A549 (cell line): ENCODE measurements at regions not wholly inside any gene's neighbourhood (a gene's known extent, or its start where the extent isn't known, plus 50 kb on each side); places are given as distances from the start of the nearest gene placed in this dataset.

Experiments used
- ATAC-seq, 2 experiments: fragments of 200-7000 bp in 1 of 2; fragments of >200 bp in 1 of 2; cut with Nextera tagmentation in 1 of 2; cut with Tn5 transposase in 1 of 2; 3 replicates each; pipeline versions ENCODE4 v1.8.0 to v1.9.1; 2018 to 2020; ENCODE audit warnings: mild to moderate bottlenecking in 1 of 2, moderate library complexity in 1 of 2
- CTCF ChIA-PET: fragments of 300-600 bp; sonication (Branson Sonifier 250); formaldehyde crosslinking; extraction: SDS; loops from one replicate; lab custom pipeline; 2021; ENCODE audit warnings: antibody characterized with exemption, inconsistent platforms; lab: Yijun Ruan, JAX
- POLR2A ChIA-PET: fragments of 350-600 bp; formaldehyde crosslinking; extraction: SDS; loops from one replicate; lab custom pipeline; 2021; ENCODE audit warnings: antibody characterized with exemption, inconsistent platforms; lab: Yijun Ruan, JAX
- DNase-seq, 2 experiments: peaks; one replicate each; pipeline versions ENCODE4 v3.0.0 to v3.0.0-alpha.2; 2011 to 2016; ENCODE audit warnings: low read depth in 1 of 2, low spot score in 1 of 2
- FAIRE-seq: peaks from 2 replicates; lab custom pipeline; 2011; peaks lifted over from hg19 to GRCh38; lab: Jason Lieb, UNC
- H3K27ac ChIP-seq, 2 experiments: fragments of >200 bp; sonication (Bioruptor Twin); formaldehyde crosslinking; 3 replicates each; pipeline ENCODE4 v1.5.1; 2016 to 2017
- H3K4me1 ChIP-seq: fragments of >200 bp; sonication (Bioruptor Twin); formaldehyde crosslinking; 3 replicates; pipeline ENCODE4 v1.6.1; 2016
- H3K4me2 ChIP-seq: fragments of >200 bp; sonication (Bioruptor Twin); formaldehyde crosslinking; 3 replicates; pipeline ENCODE4 v1.6.1; 2016
- H3K4me3 ChIP-seq: fragments of >200 bp; sonication (Bioruptor Twin); formaldehyde crosslinking; 3 replicates; pipeline ENCODE4 v1.5.1; 2016
- H3K9me3 ChIP-seq: fragments of >200 bp; sonication (Bioruptor Twin); formaldehyde crosslinking; 3 replicates; pipeline ENCODE4 v1.6.1; 2016
- CBX2 ChIP-seq: fragments of 200-600 bp; sonication (generic); IDR thresholded peaks from 2 replicates; pipeline ENCODE4 v1.6.1; 2016; ENCODE audit warnings: low read depth, mild to moderate bottlenecking, borderline replicate concordance
- CEBPB ChIP-seq, 2 experiments: fragments of >200 bp in 1 of 2; sonication (Bioruptor Twin) in 1 of 2; formaldehyde crosslinking in 1 of 2; IDR thresholded peaks; 2 replicates each; pipeline ENCODE4 v1.6.1; 2012 to 2016
- CHD2 ChIP-seq: fragments of 150-350 bp; IDR thresholded peaks from 2 replicates; pipeline ENCODE4 v1.6.1; 2014; ENCODE audit warnings: low read length; ENCODE audit not compliant: partially characterized antibody
- CHD4 ChIP-seq: fragments of 200-600 bp; sonication (generic); IDR thresholded peaks from 2 replicates; pipeline ENCODE4 v1.6.1; 2016; ENCODE audit warnings: antibody characterized with exemption, mild to moderate bottlenecking, borderline replicate concordance
- EHF ChIP-seq: fragments of 250-450 bp; sonication (Bioruptor Pico); IDR thresholded peaks from 2 replicates; pipeline ENCODE4 v1.5.0; 2020; ENCODE audit warnings: mild to moderate bottlenecking
- FOSB ChIP-seq: fragments of 250-450 bp; sonication (Bioruptor Pico); IDR thresholded peaks from 2 replicates; pipeline ENCODE4 v1.5.0; 2020; ENCODE audit warnings: mild to moderate bottlenecking, moderate library complexity
- HEYL ChIP-seq: fragments of 250-450 bp; sonication (Bioruptor Pico); IDR thresholded peaks from 2 replicates; pipeline ENCODE4 v1.8.0; 2021; ENCODE audit warnings: mild to moderate bottlenecking, moderate library complexity
- KDM5A ChIP-seq: fragments of 200-600 bp; sonication (generic); IDR thresholded peaks from 2 replicates; pipeline ENCODE4 v1.6.1; 2016; ENCODE audit warnings: antibody characterized with exemption, mild to moderate bottlenecking
- NFE2L2 ChIP-seq: fragments of 150-350 bp; conservative IDR thresholded peaks from 2 replicates; pipeline ENCODE4 v1.6.1; 2014; ENCODE audit warnings: low read length
- NPAS2 ChIP-seq: fragments of 250-450 bp; sonication (Bioruptor Pico); IDR thresholded peaks from 2 replicates; pipeline ENCODE4 v1.8.0; 2022; ENCODE audit warnings: mild to moderate bottlenecking, moderate library complexity, borderline replicate concordance
- NR3C1 ChIP-seq: fragments of >200 bp; sonication (Bioruptor Twin); formaldehyde crosslinking; IDR thresholded peaks from 3 replicates; pipeline ENCODE4 v1.6.1; 2017
- POLR2AphosphoS2 ChIP-seq: conservative IDR thresholded peaks from 2 replicates; pipeline ENCODE4 v1.6.1; 2012; ENCODE audit warnings: low read length, improper control_type of control experiment, inconsistent platforms
- RARB ChIP-seq: fragments of 250-450 bp; sonication (Bioruptor Pico); IDR thresholded peaks from 2 replicates; pipeline ENCODE4 v1.8.0; 2021; ENCODE audit warnings: mild to moderate bottlenecking, moderate library complexity
- RFX5 ChIP-seq: fragments of 450-650 bp; IDR thresholded peaks from 2 replicates; pipeline ENCODE4 v1.7.1; 2014; ENCODE audit warnings: antibody characterized with exemption, mild to moderate bottlenecking, moderate library complexity
- SMC3 ChIP-seq: fragments of >200 bp; sonication (Bioruptor Twin); formaldehyde crosslinking; IDR thresholded peaks from 3 replicates; pipeline ENCODE4 v1.6.1; 2018; ENCODE audit warnings: inconsistent platforms
- TFCP2L1 ChIP-seq: fragments of 250-450 bp; sonication (Bioruptor Pico); IDR thresholded peaks from 2 replicates; pipeline ENCODE4 v1.5.0; 2021; ENCODE audit warnings: mild to moderate bottlenecking
- ZC3H11A ChIP-seq: fragments of 450-650 bp; IDR thresholded peaks from 2 replicates; pipeline ENCODE4 v1.6.1; 2014; ENCODE audit warnings: antibody characterized with exemption, mild to moderate bottlenecking
- ZNF302 ChIP-seq: fragments of 250-450 bp; sonication (Bioruptor Pico); IDR thresholded peaks from 2 replicates; pipeline ENCODE4 v1.9.0; 2021; ENCODE audit warnings: inconsistent platforms, mild to moderate bottlenecking, moderate library complexity
- ZSCAN20 ChIP-seq: fragments of 250-450 bp; sonication (Bioruptor Pico); IDR thresholded peaks from 2 replicates; pipeline ENCODE4 v1.8.0; 2022; ENCODE audit warnings: mild to moderate bottlenecking, moderate library complexity
- WGBS: methylation state at CpG from one replicate; pipeline ENCODE4 v1.1.6; 2017; ENCODE audit errors: missing lambda C conversion rate; 5-methylcytosine and 5-hydroxymethylcytosine counted together
- TF ChIP-seq, protein P1 (sequence below): fragments of 450-650 bp; IDR thresholded peaks from 2 replicates; pipeline ENCODE4 v1.6.1; 2014; ENCODE audit warnings: antibody characterized with exemption
- TF ChIP-seq, protein P2 (sequence below): IDR thresholded peaks from 2 replicates; pipeline ENCODE4 v1.6.1; 2012
- TF ChIP-seq, protein P3 (sequence below): fragments of 250-450 bp; sonication (Bioruptor Pico); IDR thresholded peaks from 2 replicates; pipeline ENCODE4 v1.5.0; 2020; ENCODE audit warnings: low read depth, mild to moderate bottlenecking, moderate library complexity
- TF ChIP-seq, protein P4 (sequence below): fragments of >200 bp; sonication (Bioruptor Twin); formaldehyde crosslinking; IDR thresholded peaks from 3 replicates; pipeline ENCODE4 v1.5.1; 2016
- TF ChIP-seq, protein P5 (sequence below): fragments of >200 bp; sonication (Bioruptor Twin); formaldehyde crosslinking; IDR thresholded peaks from 3 replicates; pipeline ENCODE4 v1.6.1; 2016
- TF ChIP-seq, protein P6 (sequence below): fragments of 200-600 bp; sonication (generic); IDR thresholded peaks from 2 replicates; pipeline ENCODE4 v1.6.1; 2016; ENCODE audit warnings: antibody characterized with exemption, mild to moderate bottlenecking, moderate library complexity

DNA sequence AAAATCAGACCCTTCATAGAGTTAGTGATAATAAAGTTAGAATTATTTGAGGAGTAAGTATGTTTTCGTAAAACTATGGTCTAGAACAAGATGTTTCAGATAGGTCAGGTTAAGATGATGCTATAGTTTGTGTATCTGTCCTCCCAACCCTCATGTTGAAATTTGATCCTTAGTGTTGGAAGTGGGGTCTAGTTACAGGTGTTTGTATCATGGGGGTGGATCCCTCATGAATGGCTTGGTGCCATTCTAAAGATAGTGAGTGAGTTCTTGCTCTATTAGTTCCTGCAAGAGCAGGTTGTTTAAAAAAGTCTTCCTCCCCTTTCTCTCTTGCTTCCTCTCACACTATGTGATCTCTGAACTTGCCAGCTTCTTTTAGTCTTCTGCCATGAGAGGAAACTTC lies 707.3 kb upstream of the FOXG1 start:
- ChIA-PET CTCF (no interaction called here), POLR2A (no interaction called here)
- 57% methylated on average over 1 of the region's 1 CpG for WGBS
- no peak overlapping the region for H3K4me2 ChIP-seq
- TF ChIP-seq, protein P1, sequence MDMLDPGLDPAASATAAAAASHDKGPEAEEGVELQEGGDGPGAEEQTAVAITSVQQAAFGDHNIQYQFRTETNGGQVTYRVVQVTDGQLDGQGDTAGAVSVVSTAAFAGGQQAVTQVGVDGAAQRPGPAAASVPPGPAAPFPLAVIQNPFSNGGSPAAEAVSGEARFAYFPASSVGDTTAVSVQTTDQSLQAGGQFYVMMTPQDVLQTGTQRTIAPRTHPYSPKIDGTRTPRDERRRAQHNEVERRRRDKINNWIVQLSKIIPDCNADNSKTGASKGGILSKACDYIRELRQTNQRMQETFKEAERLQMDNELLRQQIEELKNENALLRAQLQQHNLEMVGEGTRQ = no peak
- TF ChIP-seq NFE2L2 (no peak), KDM5A (no peak), RARB (CRISPR knock-in tag) (no peak), NPAS2 (CRISPR knock-in tag) (no peak), CHD2 (no peak), CHD4 (no peak), ZC3H11A (no peak), RFX5 (no peak), ZNF302 (CRISPR knock-in tag) (no peak), HEYL (no peak), POLR2AphosphoS2 (no peak), CEBPB (IDR thresholded peaks at IDR 0.05) (no peak)
- TF ChIP-seq, protein P2, sequence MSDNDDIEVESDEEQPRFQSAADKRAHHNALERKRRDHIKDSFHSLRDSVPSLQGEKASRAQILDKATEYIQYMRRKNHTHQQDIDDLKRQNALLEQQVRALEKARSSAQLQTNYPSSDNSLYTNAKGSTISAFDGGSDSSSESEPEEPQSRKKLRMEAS = no peak
- TF ChIP-seq, protein P3, sequence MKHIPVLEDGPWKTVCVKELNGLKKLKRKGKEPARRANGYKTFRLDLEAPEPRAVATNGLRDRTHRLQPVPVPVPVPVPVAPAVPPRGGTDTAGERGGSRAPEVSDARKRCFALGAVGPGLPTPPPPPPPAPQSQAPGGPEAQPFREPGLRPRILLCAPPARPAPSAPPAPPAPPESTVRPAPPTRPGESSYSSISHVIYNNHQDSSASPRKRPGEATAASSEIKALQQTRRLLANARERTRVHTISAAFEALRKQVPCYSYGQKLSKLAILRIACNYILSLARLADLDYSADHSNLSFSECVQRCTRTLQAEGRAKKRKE (CRISPR knock-in tag) = no peak
- TF ChIP-seq, protein P4, sequence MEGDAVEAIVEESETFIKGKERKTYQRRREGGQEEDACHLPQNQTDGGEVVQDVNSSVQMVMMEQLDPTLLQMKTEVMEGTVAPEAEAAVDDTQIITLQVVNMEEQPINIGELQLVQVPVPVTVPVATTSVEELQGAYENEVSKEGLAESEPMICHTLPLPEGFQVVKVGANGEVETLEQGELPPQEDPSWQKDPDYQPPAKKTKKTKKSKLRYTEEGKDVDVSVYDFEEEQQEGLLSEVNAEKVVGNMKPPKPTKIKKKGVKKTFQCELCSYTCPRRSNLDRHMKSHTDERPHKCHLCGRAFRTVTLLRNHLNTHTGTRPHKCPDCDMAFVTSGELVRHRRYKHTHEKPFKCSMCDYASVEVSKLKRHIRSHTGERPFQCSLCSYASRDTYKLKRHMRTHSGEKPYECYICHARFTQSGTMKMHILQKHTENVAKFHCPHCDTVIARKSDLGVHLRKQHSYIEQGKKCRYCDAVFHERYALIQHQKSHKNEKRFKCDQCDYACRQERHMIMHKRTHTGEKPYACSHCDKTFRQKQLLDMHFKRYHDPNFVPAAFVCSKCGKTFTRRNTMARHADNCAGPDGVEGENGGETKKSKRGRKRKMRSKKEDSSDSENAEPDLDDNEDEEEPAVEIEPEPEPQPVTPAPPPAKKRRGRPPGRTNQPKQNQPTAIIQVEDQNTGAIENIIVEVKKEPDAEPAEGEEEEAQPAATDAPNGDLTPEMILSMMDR = no peak
- TF ChIP-seq, protein P5, sequence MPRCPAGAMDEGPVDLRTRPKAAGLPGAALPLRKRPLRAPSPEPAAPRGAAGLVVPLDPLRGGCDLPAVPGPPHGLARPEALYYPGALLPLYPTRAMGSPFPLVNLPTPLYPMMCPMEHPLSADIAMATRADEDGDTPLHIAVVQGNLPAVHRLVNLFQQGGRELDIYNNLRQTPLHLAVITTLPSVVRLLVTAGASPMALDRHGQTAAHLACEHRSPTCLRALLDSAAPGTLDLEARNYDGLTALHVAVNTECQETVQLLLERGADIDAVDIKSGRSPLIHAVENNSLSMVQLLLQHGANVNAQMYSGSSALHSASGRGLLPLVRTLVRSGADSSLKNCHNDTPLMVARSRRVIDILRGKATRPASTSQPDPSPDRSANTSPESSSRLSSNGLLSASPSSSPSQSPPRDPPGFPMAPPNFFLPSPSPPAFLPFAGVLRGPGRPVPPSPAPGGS = no peak
- no peak overlapping the region for H3K4me3 ChIP-seq
- DNase-seq (no peak), ATAC-seq (no peak), FAIRE-seq (no peak)
- no peaks in the 10 kb centered on the region for H3K9me3 ChIP-seq
- no peak overlapping the region for H3K27ac ChIP-seq
- H3K4me1 ChIP-seq = no peaks in the 10 kb centered on the region

DNA sequence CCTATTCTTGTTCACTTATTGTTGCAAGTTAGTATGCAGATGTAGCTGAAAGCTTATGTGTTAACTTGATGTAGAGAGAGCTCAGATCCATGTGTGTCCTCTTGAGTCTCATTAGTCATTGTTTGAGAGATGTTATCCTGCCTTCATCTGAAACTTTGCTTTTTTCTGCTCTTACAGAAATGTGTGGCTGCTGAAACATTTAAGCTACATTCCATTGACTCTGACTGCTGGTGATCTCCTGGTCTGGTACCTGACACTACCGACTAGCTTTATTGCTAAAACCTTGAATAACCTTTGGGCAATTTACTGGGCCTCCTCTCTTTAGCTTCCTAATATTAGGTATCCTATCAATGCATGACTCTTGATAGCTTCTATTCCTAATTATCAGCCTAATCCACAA lies 705.6 kb upstream of the FOXG1 start:
- DNase-seq = no peak
- POLR2A ChIA-PET = no interaction called here
- no peak for FAIRE-seq
- Histone ChIP-seq H3K9me3 (no peaks in the 10 kb centered on the region), H3K27ac (no peak overlapping the region), H3K4me1 (no peaks in the 10 kb centered on the region), H3K4me2 (no peak overlapping the region), H3K4me3 (no peak overlapping the region)
- WGBS = 40% methylated on average over 1 of the region's 1 CpG
- CTCF ChIA-PET = no interaction called here
- TF ChIP-seq ZSCAN20 (CRISPR knock-in tag) = no peak
- no peak for ATAC-seq

DNA sequence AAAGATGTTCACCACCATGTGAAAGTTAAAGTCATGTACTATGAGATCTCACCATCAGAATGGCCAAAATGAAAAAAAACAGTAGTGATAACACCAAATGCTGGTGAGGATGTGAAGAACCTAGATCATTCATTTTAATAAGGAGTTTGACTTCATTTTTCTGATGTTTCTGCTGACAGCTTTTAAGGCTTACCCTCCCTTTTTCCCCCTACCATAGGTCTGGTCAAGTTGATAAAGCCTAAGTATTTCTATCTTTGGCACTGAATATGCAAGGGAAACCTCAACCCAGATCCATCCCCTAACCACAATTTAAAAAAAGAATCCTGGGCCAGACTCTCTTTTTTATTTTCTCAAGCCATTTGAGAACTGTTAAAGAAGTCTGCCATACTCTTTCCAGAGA lies 689.6 kb upstream of the FOXG1 start:
- Histone ChIP-seq H3K4me1 (no peaks in the 10 kb centered on the region), H3K9me3 (no peaks in the 10 kb centered on the region), H3K27ac (no peak overlapping the region), H3K4me2 (no peak overlapping the region), H3K4me3 (no peak overlapping the region)
- ATAC-seq (no peak), FAIRE-seq (no peak), DNase-seq (no peak)
- ChIA-PET POLR2A (no interaction called here), CTCF (no interaction called here)
- no peak for TF ChIP-seq SMC3
- TF ChIP-seq, protein P3 (CRISPR knock-in tag) = no peak
- TF ChIP-seq NR3C1 = no peak
- TF ChIP-seq EHF = no peak
- TF ChIP-seq, protein P6, sequence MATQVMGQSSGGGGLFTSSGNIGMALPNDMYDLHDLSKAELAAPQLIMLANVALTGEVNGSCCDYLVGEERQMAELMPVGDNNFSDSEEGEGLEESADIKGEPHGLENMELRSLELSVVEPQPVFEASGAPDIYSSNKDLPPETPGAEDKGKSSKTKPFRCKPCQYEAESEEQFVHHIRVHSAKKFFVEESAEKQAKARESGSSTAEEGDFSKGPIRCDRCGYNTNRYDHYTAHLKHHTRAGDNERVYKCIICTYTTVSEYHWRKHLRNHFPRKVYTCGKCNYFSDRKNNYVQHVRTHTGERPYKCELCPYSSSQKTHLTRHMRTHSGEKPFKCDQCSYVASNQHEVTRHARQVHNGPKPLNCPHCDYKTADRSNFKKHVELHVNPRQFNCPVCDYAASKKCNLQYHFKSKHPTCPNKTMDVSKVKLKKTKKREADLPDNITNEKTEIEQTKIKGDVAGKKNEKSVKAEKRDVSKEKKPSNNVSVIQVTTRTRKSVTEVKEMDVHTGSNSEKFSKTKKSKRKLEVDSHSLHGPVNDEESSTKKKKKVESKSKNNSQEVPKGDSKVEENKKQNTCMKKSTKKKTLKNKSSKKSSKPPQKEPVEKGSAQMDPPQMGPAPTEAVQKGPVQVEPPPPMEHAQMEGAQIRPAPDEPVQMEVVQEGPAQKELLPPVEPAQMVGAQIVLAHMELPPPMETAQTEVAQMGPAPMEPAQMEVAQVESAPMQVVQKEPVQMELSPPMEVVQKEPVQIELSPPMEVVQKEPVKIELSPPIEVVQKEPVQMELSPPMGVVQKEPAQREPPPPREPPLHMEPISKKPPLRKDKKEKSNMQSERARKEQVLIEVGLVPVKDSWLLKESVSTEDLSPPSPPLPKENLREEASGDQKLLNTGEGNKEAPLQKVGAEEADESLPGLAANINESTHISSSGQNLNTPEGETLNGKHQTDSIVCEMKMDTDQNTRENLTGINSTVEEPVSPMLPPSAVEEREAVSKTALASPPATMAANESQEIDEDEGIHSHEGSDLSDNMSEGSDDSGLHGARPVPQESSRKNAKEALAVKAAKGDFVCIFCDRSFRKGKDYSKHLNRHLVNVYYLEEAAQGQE = no peak
- TF ChIP-seq, protein P5 = no peak
- no peak for TF ChIP-seq CBX2
- no peak for TF ChIP-seq FOSB (CRISPR knock-in tag)
- TF ChIP-seq TFCP2L1 (CRISPR knock-in tag) = no peak
- no peak for TF ChIP-seq CEBPB (IDR thresholded peaks at IDR 0.05)
